Activated B cell treated with CpG ODN at 0.5 μM for 24 hours (primary cell): ENCODE measurements at regions not wholly inside any gene's neighbourhood (a gene's known extent, or its start where the extent isn't known, plus 50 kb on each side); places are given as distances from the start of the nearest gene placed in this dataset.
"Not testable (repeated sequence)": the region's sequence is repeated elsewhere in the genome, so short reads cannot be mapped to it uniquely, and the experiment has no call there.

ENCODE experiments used
- ATAC-seq: fragments of 200-7000 bp; cut with Tn5 transposase; one replicate; pipeline ENCODE4 v1.10.0; 2021; ENCODE audit warnings: low read depth, mild to moderate bottlenecking, moderate library complexity
- CTCF ChIA-PET: fragments of 350-600 bp; sonication (Branson Sonifier 250); formaldehyde crosslinking; loops from one replicate; lab custom pipeline; 2021; ENCODE audit warnings: antibody characterized with exemption; lab: Charles Lee
- POLR2A ChIA-PET: fragments of 350-600 bp; sonication (Branson Sonifier 250); formaldehyde crosslinking; loops from one replicate; lab custom pipeline; 2021; ENCODE audit warnings: antibody characterized with exemption; lab: Charles Lee
- DNase-seq: peaks from one replicate; pipeline ENCODE4 v3.0.0; 2022
- H3K27ac Mint-ChIP-seq: one replicate; pipeline ENCODE4 v1.8.0; 2020; ENCODE audit warnings: mixed read lengths
- H3K27me3 Mint-ChIP-seq: one replicate; pipeline ENCODE4 v1.8.0; 2021; ENCODE audit warnings: mixed read lengths
- H3K36me3 Mint-ChIP-seq: one replicate; pipeline ENCODE4 v1.8.0; 2021; ENCODE audit warnings: low read depth, mixed read lengths
- H3K4me1 Mint-ChIP-seq: one replicate; pipeline ENCODE4 v1.8.0; 2021; ENCODE audit warnings: mixed read lengths
- H3K4me3 Mint-ChIP-seq: one replicate; pipeline ENCODE4 v1.8.0; 2020; ENCODE audit warnings: mild to moderate bottlenecking, mixed read lengths
- H3K9me3 Mint-ChIP-seq: one replicate; pipeline ENCODE4 v1.8.0; 2020; ENCODE audit warnings: mixed read lengths
- intact Hi-C: fragments of 100-400 bp; cut with micrococcal nuclease; formaldehyde crosslinking; loops from one replicate; pipeline ENCODE4 v1.15.1; 2024
- TF ChIP-seq, protein P1 (sequence below): fragments of 200-600 bp; IDR thresholded peaks from one replicate; pipeline ENCODE4 v1.8.0; 2022; ENCODE audit warnings: antibody characterized with exemption, mild to moderate bottlenecking

DNA sequence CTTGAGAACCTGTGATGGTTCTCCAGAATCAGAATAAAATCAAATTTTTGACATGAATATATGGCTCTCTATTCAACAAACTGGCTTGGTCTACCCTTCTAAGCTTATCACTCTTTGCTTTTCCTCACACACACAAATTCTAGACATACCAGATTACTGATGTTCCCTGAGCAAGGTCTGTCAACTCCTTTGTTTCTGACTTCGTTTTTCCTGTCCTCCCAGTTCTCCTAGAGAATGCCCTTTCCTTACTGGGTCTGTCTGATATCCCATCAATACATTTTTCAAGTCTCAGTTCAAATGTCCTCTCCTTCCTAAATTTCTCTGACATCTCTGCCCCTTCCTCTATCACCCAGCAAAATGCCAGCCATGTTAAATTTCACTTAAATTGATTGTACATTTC, 202.1 kb upstream of the IGFBP7 start:
- no peak overlapping the region for H3K4me3 Mint-ChIP-seq
- no peak overlapping the region for H3K27ac Mint-ChIP-seq
- POLR2A ChIA-PET, result no interaction called here
- no peaks in the 10 kb centered on the region for H3K4me1 Mint-ChIP-seq
- TF ChIP-seq, protein P1, sequence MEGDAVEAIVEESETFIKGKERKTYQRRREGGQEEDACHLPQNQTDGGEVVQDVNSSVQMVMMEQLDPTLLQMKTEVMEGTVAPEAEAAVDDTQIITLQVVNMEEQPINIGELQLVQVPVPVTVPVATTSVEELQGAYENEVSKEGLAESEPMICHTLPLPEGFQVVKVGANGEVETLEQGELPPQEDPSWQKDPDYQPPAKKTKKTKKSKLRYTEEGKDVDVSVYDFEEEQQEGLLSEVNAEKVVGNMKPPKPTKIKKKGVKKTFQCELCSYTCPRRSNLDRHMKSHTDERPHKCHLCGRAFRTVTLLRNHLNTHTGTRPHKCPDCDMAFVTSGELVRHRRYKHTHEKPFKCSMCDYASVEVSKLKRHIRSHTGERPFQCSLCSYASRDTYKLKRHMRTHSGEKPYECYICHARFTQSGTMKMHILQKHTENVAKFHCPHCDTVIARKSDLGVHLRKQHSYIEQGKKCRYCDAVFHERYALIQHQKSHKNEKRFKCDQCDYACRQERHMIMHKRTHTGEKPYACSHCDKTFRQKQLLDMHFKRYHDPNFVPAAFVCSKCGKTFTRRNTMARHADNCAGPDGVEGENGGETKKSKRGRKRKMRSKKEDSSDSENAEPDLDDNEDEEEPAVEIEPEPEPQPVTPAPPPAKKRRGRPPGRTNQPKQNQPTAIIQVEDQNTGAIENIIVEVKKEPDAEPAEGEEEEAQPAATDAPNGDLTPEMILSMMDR, result no peak
- DNase-seq (no peak), ATAC-seq (no peak)
- H3K27me3 Mint-ChIP-seq, result no peaks in the 10 kb centered on the region
- H3K36me3 Mint-ChIP-seq, result no peaks in the 10 kb centered on the region
- CTCF ChIA-PET, result no interaction called here
- no peaks in the 10 kb centered on the region for H3K9me3 Mint-ChIP-seq
- intact Hi-C loops, result no loop called here

DNA sequence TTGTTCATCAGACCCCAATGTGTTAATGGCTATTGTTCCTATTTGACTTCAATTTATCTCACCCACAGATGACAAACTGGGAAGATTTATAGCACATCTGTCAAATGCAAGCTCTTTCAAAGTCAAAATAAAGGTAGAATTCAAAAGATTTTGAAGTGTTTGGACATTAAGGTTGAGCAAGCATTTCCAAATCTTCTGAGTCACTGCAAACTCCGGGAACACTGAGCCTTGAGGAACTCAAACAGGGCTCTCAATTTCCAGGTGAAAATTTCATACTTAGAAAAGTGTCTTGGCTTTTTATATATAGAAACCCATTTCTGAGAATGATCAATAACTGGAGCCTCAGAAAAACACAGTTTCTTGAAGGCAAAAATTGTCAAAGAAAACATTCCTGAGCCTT, 199.5 kb upstream of the IGFBP7 start:
- no peak for ATAC-seq
- Mint-ChIP-seq H3K4me1 (no peaks in the 10 kb centered on the region), H3K27ac (no peak overlapping the region), H3K9me3 (no peaks in the 10 kb centered on the region), H3K36me3 (no peaks in the 10 kb centered on the region), H3K4me3 (no peak overlapping the region), H3K27me3 (peaks cover 1% of the 10 kb centered on the region)
- intact Hi-C loops, result no loop called here
- DNase-seq, result no peak
- ChIA-PET POLR2A (no interaction called here), CTCF (no interaction called here)
- TF ChIP-seq, protein P1, result no peak

DNA sequence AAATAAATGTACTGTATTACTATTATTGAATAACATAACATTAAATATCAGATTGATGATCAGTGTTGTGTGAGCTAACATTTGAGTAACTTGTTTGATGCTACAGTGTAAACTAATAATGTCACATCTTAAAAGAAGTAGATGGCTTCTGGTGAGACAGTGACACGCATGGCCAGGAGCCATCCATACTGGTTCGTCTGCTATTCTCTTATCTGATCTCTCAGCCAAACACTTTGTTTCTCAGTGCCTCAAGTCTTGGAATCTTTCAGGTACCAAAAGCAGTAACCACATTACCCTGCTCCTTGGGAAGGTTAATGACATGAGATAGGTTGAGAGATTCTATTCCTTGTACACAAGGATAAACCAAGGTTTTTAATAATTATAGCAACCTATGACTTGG, 198.1 kb upstream of the IGFBP7 start:
- Mint-ChIP-seq H3K4me1 (no peaks in the 10 kb centered on the region), H3K36me3 (no peaks in the 10 kb centered on the region), H3K4me3 (no peak overlapping the region), H3K27ac (no peak overlapping the region), H3K27me3 (peaks cover 1% of the 10 kb centered on the region), H3K9me3 (no peaks in the 10 kb centered on the region)
- intact Hi-C loops, result no loop called here
- ChIA-PET CTCF (no interaction called here), POLR2A (no interaction called here)
- TF ChIP-seq, protein P1, result no peak
- DNase-seq (no peak), ATAC-seq (no peak)

DNA sequence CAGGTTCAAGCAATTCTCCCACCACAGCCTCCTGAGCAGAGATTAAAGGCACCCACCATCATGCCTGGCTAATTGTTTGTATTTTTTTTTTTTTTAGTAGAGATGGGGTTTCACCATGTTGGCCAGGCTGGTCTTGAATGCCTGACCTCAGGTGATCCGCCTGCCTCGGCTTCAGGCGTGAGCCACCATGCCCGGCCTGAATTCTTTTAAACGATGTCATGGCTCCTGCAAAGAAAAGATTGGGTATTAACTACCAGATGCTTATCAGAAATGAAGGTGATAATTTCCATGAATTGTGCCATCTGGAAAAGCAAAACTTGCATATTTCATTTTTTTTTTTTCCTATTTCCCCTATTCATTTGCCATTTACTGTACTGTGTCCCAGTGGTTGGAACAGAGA, 195.7 kb upstream of the IGFBP7 start:
- ChIA-PET POLR2A (no interaction called here), CTCF (no interaction called here)
- H3K27me3 Mint-ChIP-seq, result peaks cover 1% of the 10 kb centered on the region
- TF ChIP-seq, protein P1, result no peak
- H3K4me3 Mint-ChIP-seq, result no peak overlapping the region
- no peak overlapping the region for H3K27ac Mint-ChIP-seq
- no peaks in the 10 kb centered on the region for H3K36me3 Mint-ChIP-seq
- peaks cover 5% of the 10 kb centered on the region for H3K9me3 Mint-ChIP-seq
- ATAC-seq (no peak), DNase-seq (no peak)
- H3K4me1 Mint-ChIP-seq, result no peaks in the 10 kb centered on the region
- intact Hi-C loops, result no loop called here

DNA sequence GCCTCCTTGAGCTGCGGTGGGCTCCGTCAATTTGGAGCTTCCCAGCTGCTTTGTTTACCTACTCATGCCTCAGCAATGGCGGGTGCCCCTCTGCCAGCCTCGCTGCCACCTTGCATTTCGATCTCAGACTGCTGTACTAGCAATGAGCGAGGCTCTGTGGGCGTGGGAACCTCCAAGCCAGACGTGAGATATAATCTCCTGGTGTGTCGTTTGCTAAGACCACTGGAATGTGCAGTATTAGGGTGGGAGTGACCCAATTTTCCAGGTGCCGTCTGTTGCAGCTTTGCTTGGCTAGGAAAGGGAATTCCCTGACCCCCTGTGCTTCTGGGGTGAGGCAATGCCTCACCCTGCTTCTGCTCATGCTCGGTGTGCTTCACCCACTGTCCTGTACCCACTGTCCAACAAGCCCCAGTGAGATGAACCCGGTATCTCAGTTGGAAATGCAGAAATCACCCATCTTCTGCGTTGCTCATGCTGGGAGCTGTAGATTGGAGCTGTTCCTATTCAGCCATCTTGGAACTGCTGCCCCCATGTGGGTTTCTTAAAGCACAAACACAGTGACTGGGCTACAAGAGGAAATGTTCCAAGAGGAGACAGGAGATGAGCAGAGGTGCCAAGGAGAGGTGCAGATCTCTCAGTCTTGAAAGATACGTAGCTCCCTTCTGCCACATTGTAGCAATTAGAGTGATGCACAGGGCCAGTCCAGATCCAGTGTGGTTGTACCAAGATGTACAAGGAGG, 193.0 kb upstream of the IGFBP7 start:
- intact Hi-C loops, result no loop called here
- POLR2A ChIA-PET, result no interaction called here
- Mint-ChIP-seq H3K4me3 (no peak overlapping the region), H3K9me3 (peaks cover 10% of the 10 kb centered on the region), H3K27me3 (peaks cover 1% of the 10 kb centered on the region), H3K36me3 (no peaks in the 10 kb centered on the region), H3K4me1 (no peaks in the 10 kb centered on the region), H3K27ac (no peak overlapping the region)
- TF ChIP-seq, protein P1, result no peak
- ATAC-seq (no peak), DNase-seq (no peak)
- CTCF ChIA-PET, result no interaction called here

DNA sequence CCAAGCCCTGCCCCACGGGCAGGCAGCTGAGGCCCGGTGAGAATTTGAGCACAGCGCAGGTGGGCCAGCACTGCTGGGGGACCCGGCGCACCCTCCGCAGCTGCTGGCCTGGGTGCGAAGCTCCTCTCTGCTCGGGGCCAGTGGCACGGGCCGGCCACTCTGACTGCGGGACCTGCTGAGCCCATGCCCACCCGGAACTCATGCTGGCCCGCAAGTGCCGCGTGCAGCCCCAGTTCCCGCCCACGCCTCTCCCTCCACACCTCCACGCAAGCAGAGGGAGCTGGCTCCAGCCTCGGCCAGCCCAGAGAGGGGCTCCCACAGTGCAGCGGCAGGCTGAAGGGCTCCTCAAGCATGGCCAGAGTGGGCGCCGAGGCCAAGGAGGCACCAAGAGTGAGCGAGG, 190.1 kb upstream of the IGFBP7 start:
- H3K27me3 Mint-ChIP-seq, POLR2A ChIA-PET, ATAC-seq, DNase-seq, CTCF ChIA-PET, H3K27ac Mint-ChIP-seq, H3K4me1 Mint-ChIP-seq, intact Hi-C loops, H3K36me3 Mint-ChIP-seq, H3K4me3 Mint-ChIP-seq, H3K9me3 Mint-ChIP-seq: not testable (repeated sequence)
